Activated T-helper 1 cell treated with anti-CD3 and anti-CD28 coated beads, Interleukin-12 subunit alpha, Interleukin-12 subunit beta, Interleukin-2, Interleukin-4 antibody, amounts not matched to agents 30 ng/mL and 10 ng/mL and 1 ng/mL, durations not matched to agents 14 hours and 24 hours and 36 hours (primary cell): ENCODE measurements at regions not wholly inside any gene's neighbourhood (a gene's known extent, or its start where the extent isn't known, plus 50 kb on each side); places are given as distances from the start of the nearest gene placed in this dataset.

ENCODE experiments used
- DNase-seq: peaks from one replicate; pipeline ENCODE4 v3.0.0; 2021; ENCODE audit warnings: low spot score
- H3K27ac Mint-ChIP-seq: one replicate; pipeline ENCODE4 v1.8.0; 2021; ENCODE audit warnings: mild to moderate bottlenecking, mixed read lengths
- H3K27me3 Mint-ChIP-seq: one replicate; pipeline ENCODE4 v1.8.0; 2022; ENCODE audit warnings: mild to moderate bottlenecking, moderate library complexity, mixed read lengths; ENCODE audit not compliant: insufficient read depth
- H3K36me3 Mint-ChIP-seq: one replicate; pipeline ENCODE4 v1.8.0; 2021; ENCODE audit warnings: low read depth, mixed read lengths
- H3K4me1 Mint-ChIP-seq: one replicate; pipeline ENCODE4 v1.8.0; 2021; ENCODE audit warnings: low read depth, mixed read lengths
- H3K4me3 Mint-ChIP-seq: one replicate; pipeline ENCODE4 v1.8.0; 2021; ENCODE audit warnings: mild to moderate bottlenecking, moderate library complexity, mixed read lengths
- H3K9me3 Mint-ChIP-seq: one replicate; pipeline ENCODE4 v1.8.0; 2021; ENCODE audit warnings: mixed read lengths
- intact Hi-C: fragments of 100-400 bp; cut with micrococcal nuclease; formaldehyde crosslinking; loops from one replicate; pipeline ENCODE4 v1.15.1; 2024

DNA sequence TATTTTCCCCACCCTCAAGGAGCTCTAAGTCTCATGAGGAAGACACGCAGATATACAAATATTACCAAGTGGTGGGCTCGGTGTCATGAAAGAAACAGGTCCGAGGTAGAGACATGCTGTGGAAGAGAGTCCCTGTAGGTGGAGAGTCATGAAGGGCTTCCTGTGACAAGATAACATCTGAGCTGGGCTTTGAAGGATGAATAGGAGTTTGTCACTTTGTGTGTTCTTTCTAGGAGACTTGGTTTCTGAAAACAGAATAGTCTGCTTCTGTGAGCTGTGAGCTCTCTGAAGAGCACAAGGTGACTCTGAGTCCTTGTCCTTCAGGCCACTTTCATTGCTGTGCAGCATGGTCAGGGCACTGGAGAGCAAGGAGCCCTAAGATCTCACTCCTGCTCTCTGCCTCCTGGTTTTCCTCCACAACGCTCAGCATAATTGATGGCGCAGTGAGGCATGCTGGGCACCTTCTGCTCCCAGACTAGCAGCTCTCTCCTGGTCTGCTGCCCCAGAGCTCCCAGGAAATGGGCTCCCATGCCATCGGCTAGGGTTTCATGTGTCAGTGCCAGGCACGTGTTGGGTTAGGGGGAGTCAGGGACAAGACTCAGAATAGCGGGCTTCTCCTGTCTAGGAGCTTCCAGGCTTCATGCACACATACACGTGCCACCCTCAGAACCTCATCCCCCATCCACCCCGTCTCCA lies 209.9 kb upstream of the CSF3R start:
- H3K36me3 Mint-ChIP-seq = no peaks in the 10 kb centered on the region
- no peak overlapping the region for H3K27ac Mint-ChIP-seq
- H3K27me3 Mint-ChIP-seq = peaks cover 2% of the 10 kb centered on the region
- no peak overlapping the region for H3K4me3 Mint-ChIP-seq
- H3K4me1 Mint-ChIP-seq = no peaks in the 10 kb centered on the region
- DNase-seq = no peak
- intact Hi-C loops = no loop called here
- no peaks in the 10 kb centered on the region for H3K9me3 Mint-ChIP-seq

DNA sequence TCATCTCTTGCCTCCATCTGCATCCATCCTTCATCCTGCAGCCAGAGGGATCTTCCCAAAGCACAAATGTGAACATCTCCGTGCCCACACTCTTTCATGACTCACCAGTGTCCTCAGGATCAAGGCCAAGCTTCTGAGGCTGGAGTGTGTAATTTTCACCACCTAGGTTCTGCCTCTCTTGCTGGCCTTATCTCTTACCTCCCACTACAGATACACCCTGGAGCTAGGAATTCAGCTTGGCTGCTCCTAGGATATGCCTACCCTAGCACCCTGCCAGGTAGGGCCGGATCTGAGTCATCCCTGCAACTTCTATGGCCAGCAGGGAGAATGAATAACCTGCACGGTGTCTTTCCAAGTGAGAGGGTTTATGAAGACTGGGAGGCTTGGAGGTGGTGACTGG lies 208.7 kb upstream of the CSF3R start:
- Mint-ChIP-seq H3K4me1 (no peaks in the 10 kb centered on the region), H3K36me3 (no peaks in the 10 kb centered on the region), H3K27me3 (peaks cover 2% of the 10 kb centered on the region), H3K9me3 (no peaks in the 10 kb centered on the region), H3K4me3 (no peak overlapping the region), H3K27ac (no peak overlapping the region)
- no peak for DNase-seq
- intact Hi-C loops = no loop called here

GRCh38 chr1:36689992-36690391 lies 207.3 kb upstream of the CSF3R start:
- no peaks in the 10 kb centered on the region for H3K27me3 Mint-ChIP-seq
- intact Hi-C loops = no loop called here
- H3K4me1 Mint-ChIP-seq = no peaks in the 10 kb centered on the region
- H3K36me3 Mint-ChIP-seq = no peaks in the 10 kb centered on the region
- no peak overlapping the region for H3K4me3 Mint-ChIP-seq
- no peak overlapping the region for H3K27ac Mint-ChIP-seq
- no peak for DNase-seq
- no peaks in the 10 kb centered on the region for H3K9me3 Mint-ChIP-seq

DNA sequence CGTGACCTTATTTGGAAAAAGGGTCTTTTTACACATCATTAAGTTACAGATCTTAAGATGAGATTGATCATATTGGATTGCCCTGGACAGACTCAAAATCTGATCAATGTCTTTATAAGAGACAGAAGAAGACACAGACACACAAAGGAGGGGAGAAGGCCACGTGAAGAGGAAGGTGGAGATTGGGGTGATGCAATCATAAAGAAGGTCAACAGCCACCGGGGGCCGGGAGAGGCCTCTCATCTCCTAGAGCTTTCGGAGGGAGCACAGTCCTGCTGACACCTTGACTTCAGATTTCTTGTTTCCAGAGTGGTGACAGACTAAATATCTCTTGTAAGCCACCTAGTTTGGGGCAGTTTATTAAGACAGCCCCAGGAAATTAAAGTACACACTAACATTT lies 204.6 kb upstream of the CSF3R start:
- Mint-ChIP-seq H3K4me1 (no peaks in the 10 kb centered on the region), H3K27ac (no peak overlapping the region), H3K4me3 (no peak overlapping the region), H3K9me3 (no peaks in the 10 kb centered on the region), H3K36me3 (no peaks in the 10 kb centered on the region), H3K27me3 (no peaks in the 10 kb centered on the region)
- intact Hi-C loops = no loop called here
- no peak for DNase-seq

DNA sequence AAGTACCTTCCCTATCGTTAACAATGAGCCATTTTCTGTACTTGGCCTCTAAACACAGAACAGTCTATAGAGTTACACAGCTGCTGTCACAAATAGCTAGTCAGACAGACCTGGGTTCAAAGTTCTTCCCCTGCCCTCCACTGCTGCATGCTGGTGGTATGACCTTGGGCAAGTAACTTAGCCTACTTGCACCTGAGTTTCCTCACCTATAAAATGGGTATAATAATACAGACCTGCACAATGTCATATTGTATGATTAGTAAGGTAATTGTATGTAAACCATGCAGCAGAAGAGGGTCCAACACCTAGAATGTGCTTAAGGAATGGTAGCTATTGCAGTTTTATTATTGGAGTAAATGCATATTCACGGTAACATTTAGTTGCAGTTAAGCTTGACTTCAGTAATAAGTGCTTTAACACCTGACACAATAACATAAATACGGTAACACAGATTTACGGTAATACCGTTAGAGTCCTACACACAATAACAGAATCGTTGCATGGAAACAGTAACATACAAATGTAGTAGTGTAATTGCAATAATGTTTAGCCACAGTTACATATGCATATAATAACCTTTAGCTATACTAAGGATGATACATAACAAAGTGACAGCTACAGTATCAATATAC lies 193.3 kb upstream of the CSF3R start:
- intact Hi-C loops = no loop called here
- Mint-ChIP-seq H3K4me1 (no peaks in the 10 kb centered on the region), H3K9me3 (no peaks in the 10 kb centered on the region), H3K27ac (no peak overlapping the region), H3K36me3 (no peaks in the 10 kb centered on the region), H3K4me3 (no peak overlapping the region), H3K27me3 (peaks cover 12% of the 10 kb centered on the region)
- DNase-seq = no peak

DNA sequence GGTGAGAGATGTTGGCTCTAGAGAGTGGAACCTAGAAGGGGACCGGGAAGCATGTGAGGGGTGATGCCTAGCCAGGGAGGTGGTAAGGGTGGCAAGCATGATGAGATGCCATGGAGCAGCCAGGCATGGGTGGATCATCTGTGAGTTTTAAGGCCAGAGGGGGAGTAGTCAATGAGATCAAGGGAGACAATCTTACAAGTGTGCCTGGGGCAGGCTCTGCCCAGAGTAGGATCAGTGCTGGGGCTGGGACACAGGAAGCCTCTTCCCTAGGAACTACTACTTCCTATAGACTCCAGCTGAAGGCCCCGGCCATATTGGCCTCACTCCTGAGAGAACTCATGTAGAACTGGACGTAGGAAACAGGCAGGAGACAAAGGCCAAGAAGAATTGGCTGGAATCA lies 192.4 kb upstream of the CSF3R start:
- no peaks in the 10 kb centered on the region for H3K9me3 Mint-ChIP-seq
- no peak overlapping the region for H3K27ac Mint-ChIP-seq
- H3K4me1 Mint-ChIP-seq = no peaks in the 10 kb centered on the region
- intact Hi-C loops = no loop called here
- H3K36me3 Mint-ChIP-seq = no peaks in the 10 kb centered on the region
- peaks cover 12% of the 10 kb centered on the region for H3K27me3 Mint-ChIP-seq
- H3K4me3 Mint-ChIP-seq = no peak overlapping the region
- DNase-seq = no peak

DNA sequence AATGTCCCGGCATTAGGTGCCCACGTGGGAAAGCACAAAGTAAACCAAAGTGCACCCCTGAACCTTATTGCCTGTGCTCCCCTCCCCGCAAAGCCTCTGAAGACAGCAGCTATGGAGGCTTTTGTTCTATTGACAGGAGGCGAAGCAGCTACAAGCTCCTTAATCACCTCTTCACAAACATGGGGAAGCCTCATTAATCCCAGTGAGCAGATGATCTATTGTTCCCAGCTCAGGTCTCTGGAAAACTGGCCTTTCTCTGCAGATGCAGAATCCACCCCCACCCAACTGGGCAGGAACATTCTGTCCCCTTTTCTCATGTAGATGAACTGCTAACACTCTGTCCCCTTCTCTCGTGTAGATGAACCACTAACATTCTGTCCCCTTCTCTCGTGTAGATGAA lies 190.5 kb upstream of the CSF3R start:
- Mint-ChIP-seq H3K4me1 (no peaks in the 10 kb centered on the region), H3K9me3 (no peaks in the 10 kb centered on the region), H3K27ac (no peak overlapping the region), H3K36me3 (no peaks in the 10 kb centered on the region), H3K27me3 (peaks cover 9% of the 10 kb centered on the region), H3K4me3 (no peak overlapping the region)
- DNase-seq = no peak
- intact Hi-C loops = no loop called here

- H3K27me3 Mint-ChIP-seq = peaks cover 7% of the 10 kb centered on the region
- intact Hi-C loops = no loop called here
- no peak for DNase-seq
- H3K27ac Mint-ChIP-seq = no peak overlapping the region
- no peak overlapping the region for H3K4me3 Mint-ChIP-seq
- no peaks in the 10 kb centered on the region for H3K9me3 Mint-ChIP-seq
- no peaks in the 10 kb centered on the region for H3K4me1 Mint-ChIP-seq
- H3K36me3 Mint-ChIP-seq = no peaks in the 10 kb centered on the region
These were observed 186.5 kb upstream of the CSF3R start for GRCh38 chr1:36669262-36669661.

DNA sequence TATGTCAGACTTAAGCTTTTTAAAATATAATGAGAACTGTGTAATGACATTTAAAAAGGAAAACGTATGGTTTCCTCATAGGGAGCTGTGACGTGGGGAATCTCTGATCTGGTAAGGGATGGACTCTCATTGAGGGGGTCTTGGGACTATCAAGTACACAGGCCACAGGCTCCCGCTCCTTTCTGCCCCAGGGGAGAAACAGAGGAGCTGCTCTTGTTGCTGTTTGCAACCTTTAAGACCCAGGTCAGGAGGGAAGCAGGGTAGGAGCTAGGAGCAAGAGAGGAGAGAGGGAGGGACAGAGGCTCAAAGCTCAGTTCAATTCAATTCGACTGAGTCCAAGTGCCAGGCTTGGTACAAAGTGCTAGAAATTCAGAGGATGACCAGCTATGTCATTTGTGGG lies 185.1 kb upstream of the CSF3R start:
- H3K27ac Mint-ChIP-seq = no peak overlapping the region
- peaks cover 7% of the 10 kb centered on the region for H3K27me3 Mint-ChIP-seq
- H3K4me1 Mint-ChIP-seq = no peaks in the 10 kb centered on the region
- no peak overlapping the region for H3K4me3 Mint-ChIP-seq
- H3K9me3 Mint-ChIP-seq = no peaks in the 10 kb centered on the region
- intact Hi-C loops = no loop called here
- H3K36me3 Mint-ChIP-seq = no peaks in the 10 kb centered on the region
- no peak for DNase-seq

DNA sequence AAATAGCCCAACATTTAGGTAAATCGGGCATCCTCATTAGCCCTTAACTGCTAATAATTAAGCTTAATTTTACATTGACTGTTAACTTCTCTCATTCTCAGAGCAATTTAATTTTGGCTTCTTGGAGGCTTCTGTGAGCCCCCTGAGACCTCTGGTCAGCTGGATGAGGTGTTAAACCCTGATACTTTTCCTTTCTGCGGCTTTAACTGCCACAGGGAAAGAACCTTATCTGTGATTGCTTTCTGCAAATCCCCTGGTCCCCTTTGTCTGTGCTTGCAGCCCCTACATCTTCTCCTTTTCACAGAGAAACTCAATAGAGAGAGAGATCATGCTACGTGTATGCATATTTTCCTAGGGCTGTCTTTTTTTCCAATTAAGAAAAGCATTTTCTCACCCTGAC lies 184.5 kb upstream of the CSF3R start:
- Mint-ChIP-seq H3K27ac (no peak overlapping the region), H3K36me3 (no peaks in the 10 kb centered on the region), H3K9me3 (no peaks in the 10 kb centered on the region), H3K4me3 (no peak overlapping the region), H3K27me3 (peaks cover 9% of the 10 kb centered on the region), H3K4me1 (no peaks in the 10 kb centered on the region)
- intact Hi-C loops = no loop called here
- DNase-seq = no peak

DNA sequence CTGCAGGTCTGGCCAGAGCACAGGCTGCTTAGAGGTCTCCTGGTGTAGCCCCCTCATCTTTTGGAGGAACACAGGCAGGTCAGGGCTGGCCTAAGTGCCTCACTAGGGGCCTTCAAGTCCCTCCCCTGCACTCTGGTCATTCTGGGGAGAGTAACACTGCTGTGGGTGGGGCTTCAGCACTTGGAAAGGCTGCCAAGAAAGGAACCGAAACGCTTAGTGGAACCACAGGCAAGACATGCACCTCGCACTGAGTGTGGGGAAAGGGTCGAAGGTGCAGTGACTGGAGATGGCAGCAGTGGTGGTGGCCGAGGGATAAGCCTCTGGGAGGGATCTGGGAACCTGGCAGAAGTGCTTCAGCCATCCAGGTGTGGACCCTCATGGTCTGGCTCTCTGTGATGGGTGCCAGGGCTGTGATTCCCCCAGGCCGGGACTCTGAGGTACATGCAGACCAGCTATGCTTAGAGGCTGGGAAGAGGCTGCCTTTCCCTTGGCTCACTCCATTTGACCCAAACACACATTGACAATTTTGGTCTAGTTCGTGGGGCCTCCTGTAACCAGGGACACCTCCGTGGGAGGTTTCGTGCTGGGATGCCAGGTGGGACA lies 182.9 kb upstream of the CSF3R start:
- no peak for DNase-seq
- Mint-ChIP-seq H3K36me3 (no peaks in the 10 kb centered on the region), H3K4me1 (no peaks in the 10 kb centered on the region), H3K9me3 (no peaks in the 10 kb centered on the region), H3K27ac (no peak overlapping the region), H3K4me3 (no peak overlapping the region), H3K27me3 (peaks cover 11% of the 10 kb centered on the region)
- intact Hi-C loops = no loop called here

DNA sequence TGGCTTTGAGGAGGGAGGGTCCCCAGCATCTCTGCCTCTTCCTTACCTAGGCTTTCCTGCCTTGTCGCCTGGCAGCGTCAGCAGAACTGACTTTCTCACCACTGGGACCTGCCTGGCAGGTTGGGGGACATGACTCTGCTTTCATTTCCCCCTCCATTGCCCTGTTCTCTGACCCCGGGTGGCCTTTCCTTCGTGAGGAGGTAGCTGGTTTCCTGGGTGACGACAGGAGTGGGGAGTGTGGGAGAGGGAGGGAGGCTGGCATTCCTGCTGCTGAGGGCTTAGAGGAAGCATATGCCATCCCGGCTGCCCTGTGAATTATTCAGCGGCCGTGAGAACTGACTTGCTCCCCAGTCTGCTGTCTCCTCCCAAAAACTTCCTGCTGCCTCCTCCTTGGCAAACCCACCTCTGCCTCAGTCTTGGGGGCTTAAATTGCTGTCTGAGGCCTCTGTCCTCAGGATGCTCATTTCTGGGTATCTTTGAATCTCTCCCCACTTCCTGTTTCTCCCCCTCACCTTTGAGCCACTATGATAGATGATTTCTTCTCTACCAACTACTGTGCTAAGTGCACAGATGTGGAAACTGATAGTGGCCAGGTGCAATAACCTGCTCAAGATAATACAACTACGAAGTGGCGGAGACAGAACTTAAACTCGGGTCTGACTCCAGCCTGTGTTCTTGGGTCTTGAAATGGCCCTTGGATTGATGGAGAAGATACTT lies 182.0 kb upstream of the CSF3R start:
- Mint-ChIP-seq H3K36me3 (no peaks in the 10 kb centered on the region), H3K27ac (no peak overlapping the region), H3K27me3 (peaks cover 15% of the 10 kb centered on the region), H3K4me3 (no peak overlapping the region), H3K9me3 (no peaks in the 10 kb centered on the region), H3K4me1 (no peaks in the 10 kb centered on the region)
- no peak for DNase-seq
- intact Hi-C loops = no loop called here

- Mint-ChIP-seq H3K4me1 (no peaks in the 10 kb centered on the region), H3K4me3 (no peak overlapping the region), H3K9me3 (no peaks in the 10 kb centered on the region), H3K27ac (no peak overlapping the region), H3K27me3 (peaks cover 15% of the 10 kb centered on the region), H3K36me3 (no peaks in the 10 kb centered on the region)
- no peak for DNase-seq
- intact Hi-C loops = no loop called here
These were observed 181.2 kb upstream of the CSF3R start for GRCh38 chr1:36663772-36664430.
